NT2/D1 (cell line): ENCODE measurements at regions not wholly inside any gene's neighbourhood (a gene's known extent, or its start where the extent isn't known, plus 50 kb on each side); places are given as distances from the start of the nearest gene placed in this dataset.

ENCODE experiments used
- DNase-seq: peaks from one replicate; pipeline ENCODE4 v3.0.0-alpha.2; 2011; ENCODE audit warnings: low read depth, low spot score
- H3K27me3 ChIP-seq: 2 replicates; pipeline ENCODE4 v1.6.0; 2011; ENCODE audit warnings: mild to moderate bottlenecking; ENCODE audit not compliant: insufficient read length, insufficient read depth
- H3K36me3 ChIP-seq: 2 replicates; pipeline ENCODE4 v1.6.1; 2011; ENCODE audit warnings: mild to moderate bottlenecking, low read length, mixed read lengths; ENCODE audit not compliant: insufficient read depth, insufficient read length
- H3K4me1 ChIP-seq: 2 replicates; pipeline ENCODE4 v1.5.1; 2011; ENCODE audit not compliant: insufficient read depth, insufficient read length
- H3K4me3 ChIP-seq: 2 replicates; pipeline ENCODE4 v1.5.1; 2011; ENCODE audit warnings: low read depth; ENCODE audit not compliant: insufficient read length
- H3K9ac ChIP-seq: 2 replicates; pipeline ENCODE4 v1.6.0; 2011; ENCODE audit warnings: low read depth; ENCODE audit not compliant: insufficient read length
- H3K9me3 ChIP-seq: 2 replicates; pipeline ENCODE4 v1.5.1; 2011; ENCODE audit warnings: mild to moderate bottlenecking, low read length; ENCODE audit not compliant: insufficient read depth
- SUZ12 ChIP-seq: IDR thresholded peaks from 2 replicates; pipeline ENCODE4 v1.6.1; 2011; ENCODE audit not compliant: insufficient read length, insufficient read depth; ENCODE audit errors: extremely low read depth
- YY1 ChIP-seq: IDR thresholded peaks from 2 replicates; pipeline ENCODE4 v1.6.1; 2011; ENCODE audit not compliant: insufficient read length, insufficient read depth
- ZNF274 ChIP-seq: IDR thresholded peaks from 2 replicates; pipeline ENCODE4 v1.6.1; 2011; ENCODE audit warnings: mild to moderate bottlenecking, low read depth, low read length

- Histone ChIP-seq H3K9ac (no peak overlapping the region), H3K4me3 (no peak overlapping the region), H3K4me1 (no peaks in the 10 kb centered on the region), H3K36me3 (no peaks in the 10 kb centered on the region), H3K9me3 (no peaks in the 10 kb centered on the region; the same call in 1 of the 2 replicates), H3K27me3 (peaks cover 46% of the 10 kb centered on the region)
- TF ChIP-seq ZNF274, result no peak
- DNase-seq, result no peak
Measured at GRCh38 chr20:60250251-60250650, 292.0 kb downstream of the CDH26 start.

- no peak for TF ChIP-seq SUZ12
- TF ChIP-seq ZNF274, result no peak
- no peak for TF ChIP-seq YY1
- Histone ChIP-seq H3K4me1 (no peaks in the 10 kb centered on the region), H3K4me3 (no peak overlapping the region), H3K9ac (no peak overlapping the region), H3K9me3 (no peaks in the 10 kb centered on the region), H3K36me3 (no peaks in the 10 kb centered on the region), H3K27me3 (peaks cover 66% of the 10 kb centered on the region)
- DNase-seq, result no peak
Measured at GRCh38 chr20:60252866-60253265, 294.6 kb downstream of the CDH26 start.

DNA sequence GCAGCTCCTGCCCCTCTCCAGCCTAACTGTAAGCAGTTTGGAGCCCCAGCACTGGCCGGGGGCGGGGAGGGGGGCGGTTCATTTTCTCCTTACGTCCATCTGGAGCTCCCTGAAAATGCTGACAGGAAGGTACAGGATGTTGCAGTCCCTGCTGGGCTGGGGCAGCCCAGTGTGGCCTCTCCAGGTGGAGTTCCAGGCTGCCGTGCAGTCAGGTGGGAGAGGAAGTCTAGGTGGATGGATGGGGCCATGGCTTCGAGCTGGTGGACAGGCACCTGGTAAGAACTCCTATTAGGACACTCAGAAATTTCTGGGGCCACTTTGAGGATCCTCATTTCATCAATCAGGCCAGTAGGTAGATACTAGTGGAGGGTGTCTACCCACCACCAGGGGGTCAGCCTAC lies 295.2 kb downstream of the CDH26 start:
- H3K36me3 ChIP-seq, result no peaks in the 10 kb centered on the region
- H3K9ac ChIP-seq, result no peak overlapping the region
- no peak for TF ChIP-seq SUZ12
- TF ChIP-seq YY1, result no peak
- no peak for TF ChIP-seq ZNF274
- no peaks in the 10 kb centered on the region for H3K9me3 ChIP-seq
- H3K4me3 ChIP-seq, result no peak overlapping the region
- DNase-seq, result no peak
- peaks cover 68% of the 10 kb centered on the region for H3K27me3 ChIP-seq
- no peaks in the 10 kb centered on the region for H3K4me1 ChIP-seq

DNA sequence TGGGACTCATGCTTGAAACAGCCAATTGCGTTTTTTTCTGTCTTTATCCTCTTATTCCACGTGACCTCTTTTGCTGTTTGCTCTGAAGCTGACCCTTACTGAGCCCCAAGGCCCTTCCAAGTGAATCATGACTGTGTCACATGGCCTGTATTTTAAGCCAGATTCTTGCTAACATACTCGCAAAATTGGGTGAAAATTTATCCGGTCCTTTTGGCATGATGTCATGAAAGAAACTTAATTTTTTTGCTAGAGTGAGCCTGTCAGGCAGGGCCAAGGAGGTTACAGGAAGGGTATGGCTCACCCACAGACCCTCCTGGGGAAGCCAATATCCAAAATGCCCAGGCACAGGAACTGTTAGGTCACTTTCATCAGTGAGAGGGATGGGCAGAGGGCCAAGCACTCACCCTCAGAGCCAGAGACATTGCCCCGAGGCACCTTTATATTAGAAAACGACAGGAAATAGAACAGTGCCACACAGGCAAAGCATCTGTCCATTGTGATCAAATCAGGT lies 296.7 kb downstream of the CDH26 start:
- no peaks in the 10 kb centered on the region for H3K36me3 ChIP-seq
- H3K4me3 ChIP-seq, result no peak overlapping the region
- no peaks in the 10 kb centered on the region for H3K9me3 ChIP-seq
- no peak for DNase-seq
- no peak for TF ChIP-seq SUZ12
- no peak for TF ChIP-seq YY1
- TF ChIP-seq ZNF274, result no peak
- no peaks in the 10 kb centered on the region for H3K4me1 ChIP-seq
- H3K9ac ChIP-seq, result no peak overlapping the region
- H3K27me3 ChIP-seq, result peaks cover 65% of the 10 kb centered on the region

GRCh38 chr20:60255415-60255814 lies 297.2 kb downstream of the CDH26 start:
- Histone ChIP-seq H3K36me3 (no peaks in the 10 kb centered on the region), H3K4me1 (no peaks in the 10 kb centered on the region), H3K9ac (no peak overlapping the region), H3K4me3 (no peak overlapping the region), H3K9me3 (no peaks in the 10 kb centered on the region), H3K27me3 (peaks cover 65% of the 10 kb centered on the region)
- TF ChIP-seq ZNF274, result no peak
- no peak for TF ChIP-seq SUZ12
- no peak for TF ChIP-seq YY1
- no peak for DNase-seq

- H3K9ac ChIP-seq, result no peak overlapping the region
- no peak overlapping the region for H3K4me3 ChIP-seq
- no peaks in the 10 kb centered on the region for H3K36me3 ChIP-seq
- no peaks in the 10 kb centered on the region for H3K9me3 ChIP-seq
- peaks cover 64% of the 10 kb centered on the region for H3K27me3 ChIP-seq
- no peaks in the 10 kb centered on the region for H3K4me1 ChIP-seq
- DNase-seq, result no peak
- TF ChIP-seq SUZ12 (no peak), YY1 (no peak), ZNF274 (no peak)
Measured at GRCh38 chr20:60255866-60256265, 297.6 kb downstream of the CDH26 start.

GRCh38 chr20:60256811-60257210 lies 298.6 kb downstream of the CDH26 start:
- Histone ChIP-seq H3K9me3 (no peaks in the 10 kb centered on the region), H3K9ac (no peak overlapping the region), H3K4me1 (no peaks in the 10 kb centered on the region), H3K4me3 (no peak overlapping the region), H3K27me3 (peaks cover 59% of the 10 kb centered on the region), H3K36me3 (no peaks in the 10 kb centered on the region)
- no peak for DNase-seq
- TF ChIP-seq ZNF274 (no peak), SUZ12 (no peak), YY1 (no peak)

GRCh38 chr20:60257671-60258070 lies 299.4 kb downstream of the CDH26 start:
- H3K4me3 ChIP-seq, result no peak overlapping the region
- peaks cover 51% of the 10 kb centered on the region for H3K27me3 ChIP-seq
- H3K4me1 ChIP-seq, result no peaks in the 10 kb centered on the region
- no peak for DNase-seq
- H3K36me3 ChIP-seq, result no peaks in the 10 kb centered on the region
- no peak for TF ChIP-seq ZNF274
- no peaks in the 10 kb centered on the region for H3K9me3 ChIP-seq
- H3K9ac ChIP-seq, result no peak overlapping the region
